ENCODE measurements at regions not wholly inside any gene's neighbourhood (a gene's known extent, or its start where the extent isn't known, plus 50 kb on each side); places are given as distances from the start of the nearest gene placed in this dataset.
"Not testable (repeated sequence)": the region's sequence is repeated elsewhere in the genome, so short reads cannot be mapped to it uniquely, and the experiment has no call there.

GRCh38 chr20:22830715-22831114 lies 204.4 kb upstream of the SSTR4 start:
- H3K27me3 ChIP-seq (ENCODE audit: control insufficient read depth in 2 of 2, insufficient read depth in 2 of 2, low read length in 2 of 2); H3K9me1 ChIP-seq (ENCODE audit: control insufficient read depth, insufficient read depth, low read length); H3K9ac ChIP-seq (ENCODE audit: insufficient read depth in 1 of 2, low read depth in 2 of 2, low read length in 2 of 2); intact Hi-C loops (cut with micrococcal nuclease); H4K20me1 ChIP-seq (replicated peaks; ENCODE audit: control insufficient read depth, insufficient read depth, low read length); ATAC-seq; H3K79me2 ChIP-seq (ENCODE audit: control insufficient read depth, insufficient read depth, low read length); in situ Hi-C loops (cut with MboI); DNase-seq (ENCODE audit: extremely low read depth in 1 of 4, low spot score in 3 of 4); BruUV-seq (replicated peaks); H3K4me3 ChIP-seq; CTCF ChIA-PET (ENCODE audit: low intra/inter-chr PET ratio); POLR2A ChIA-PET; H3K27ac ChIP-seq (ENCODE audit: extremely low read depth, low read depth, low read length); H3K36me3 ChIP-seq (ENCODE audit: control insufficient read depth, insufficient read depth, low read length); H3K4me2 ChIP-seq (ENCODE audit: insufficient read depth, low read length); H3K9me3 ChIP-seq (replicated peaks; ENCODE audit: control insufficient read depth, insufficient read depth, low read depth, low read length); H2AFZ ChIP-seq (ENCODE audit: low read depth, low read length); FAIRE-seq: not testable (repeated sequence)
- peak; percentile 67 for TF ChIP-seq ZNF146 (CRISPR knock-in tag; IDR thresholded peaks at IDR 0.05; ENCODE audit: unreplicated experiment)
- 10% methylated on average over 2 of the region's 2 CpGs for WGBS (ENCODE audit: insufficient coverage, low coverage, missing lambda C conversion rate)
- peaks cover 10 to 38% of the 10 kb centered on the region in 2 experiments; a peak in 4 of 5 replicates for H3K4me1 ChIP-seq (replicated peaks in 1 of 2; ENCODE audit: control insufficient read depth in 2 of 2, insufficient read depth in 2 of 2, low read length in 2 of 2)

- CTCF ChIA-PET (ENCODE audit: low intra/inter-chr PET ratio): no interaction called here
- intact Hi-C loops (cut with micrococcal nuclease): no loop called here
- POLR2A ChIA-PET: interaction anchor here (0.6 to 1.8 kb wide), 5 partner anchors 8 to 372 kb away, joined by 3 to 8 read pairs (median 4); no protein-coding TSS in a partner anchor
- H3K27me3 ChIP-seq (ENCODE audit: control insufficient read depth in 2 of 2, insufficient read depth in 2 of 2, low read length in 2 of 2): no peaks in the 10 kb centered on the region
- DNase-seq (ENCODE audit: extremely low read depth in 1 of 4, low spot score in 3 of 4) (peak; percentile 68 to 88 (median 78)), FAIRE-seq (peak; percentile 95), ATAC-seq (peak; percentile 96)
- H3K27ac ChIP-seq (ENCODE audit: extremely low read depth, low read depth, low read length): peak overlapping the region; percentile 74
- H3K4me1 ChIP-seq (replicated peaks in 1 of 2; ENCODE audit: control insufficient read depth in 2 of 2, insufficient read depth in 2 of 2, low read length in 2 of 2): peaks cover 14 to 41% of the 10 kb centered on the region in 2 experiments
- peak overlapping the region; percentile 71 for H2AFZ ChIP-seq (ENCODE audit: low read depth, low read length)
- no peaks in the 10 kb centered on the region; the same call in 1 of the 2 replicates for H3K9me3 ChIP-seq (replicated peaks; ENCODE audit: control insufficient read depth, insufficient read depth, low read depth, low read length)
- in situ Hi-C loops (cut with MboI): no loop called here
- 0% methylated on average over 8 of the region's 8 CpGs for WGBS (ENCODE audit: insufficient coverage, low coverage, missing lambda C conversion rate)
- BruUV-seq (replicated peaks): no TSS peak
- no peaks in the 10 kb centered on the region for H4K20me1 ChIP-seq (replicated peaks; ENCODE audit: control insufficient read depth, insufficient read depth, low read length)
- H3K79me2 ChIP-seq (ENCODE audit: control insufficient read depth, insufficient read depth, low read length): no peaks in the 10 kb centered on the region
- no peaks in the 10 kb centered on the region for H3K9me1 ChIP-seq (ENCODE audit: control insufficient read depth, insufficient read depth, low read length)
- peak overlapping the region in 1 of 2 experiments; percentile 51; a peak in 2 of 4 replicates for H3K9ac ChIP-seq (ENCODE audit: insufficient read depth in 1 of 2, low read depth in 2 of 2, low read length in 2 of 2)
- H3K36me3 ChIP-seq (ENCODE audit: control insufficient read depth, insufficient read depth, low read length): no peaks in the 10 kb centered on the region
- peak overlapping the region; percentile 70 for H3K4me2 ChIP-seq (ENCODE audit: insufficient read depth, low read length)
- no peak overlapping the region for H3K4me3 ChIP-seq
- TF ChIP-seq ARID3A (IDR thresholded peaks at IDR 0.05; ENCODE audit: borderline replicate concordance, low read depth, low read length): peak; percentile 90; the same call in 1 of the 2 replicates
- TF ChIP-seq RNF2 (IDR thresholded peaks at IDR 0.05): peak; percentile 68
- TF ChIP-seq FUS (optimal IDR thresholded peaks at IDR 0.05; ENCODE audit: low read depth, low read length): no peak
- TF ChIP-seq HMGN3 (IDR thresholded peaks at IDR 0.05; ENCODE audit: borderline replicate concordance, extremely low read depth, insufficient read length, low read depth, low read length): peak; percentile 75
- no peak for TF ChIP-seq RBM22 (IDR thresholded peaks at IDR 0.05; ENCODE audit: low read depth, low read length, poor library complexity, severe bottlenecking)
- TF ChIP-seq HINFP (tag; conservative IDR thresholded peaks at IDR 0.05; ENCODE audit: low read depth): no peak
- no peak for TF ChIP-seq MLX (CRISPR knock-in tag; conservative IDR thresholded peaks at IDR 0.05)
- TF ChIP-seq HSF4 (CRISPR knock-in tag; IDR thresholded peaks at IDR 0.05; ENCODE audit: borderline replicate concordance): no peak
- TF ChIP-seq THRA (IDR thresholded peaks at IDR 0.05): no peak
Observed at GRCh38 chr20:22833851-22834250, 201.3 kb upstream of the SSTR4 start.

Measured in K562 (cell line).